Vagina (tissue), 2 donors: ENCODE measurements at regions not wholly inside any gene's neighbourhood (a gene's known extent, or its start where the extent isn't known, plus 50 kb on each side); places are given as distances from the start of the nearest gene placed in this dataset.

Source experiments
- DNase-seq, 2 donors: peaks; one replicate each; pipeline ENCODE4 v3.0.0-alpha.2; 2017; ENCODE audit errors: extremely low spot score in 2 of 2
- H3K27ac ChIP-seq: fragments of 200-600 bp; sonication (generic); one replicate; pipeline ENCODE4 v1.5.1; 2019
- H3K27me3 ChIP-seq: fragments of 200-600 bp; sonication (generic); one replicate; pipeline ENCODE4 v1.5.1; 2019
- H3K36me3 ChIP-seq, 2 donors: fragments of 200-600 bp; sonication (generic); one replicate each; pipeline ENCODE4 v1.5.1; 2017 to 2019
- H3K4me1 ChIP-seq: fragments of 200-600 bp; sonication (generic); one replicate; pipeline ENCODE4 v1.5.1; 2019
- H3K4me3 ChIP-seq, 2 donors: fragments of 200-600 bp; sonication (generic); 1 replicate in 1 of 2; 2 replicates in 1 of 2; pipeline ENCODE4 v1.5.1; 2016 to 2019
- H3K9me3 ChIP-seq: fragments of 200-600 bp; sonication (generic); one replicate; pipeline ENCODE4 v1.5.1; 2019
- CTCF ChIP-seq, 3 experiments: fragments of 450-650 bp in 2 of 3; fragments of 200-600 bp in 1 of 3; sonication (generic) in 1 of 3; IDR thresholded peaks; one replicate each; pipeline ENCODE4 v1.5.1; 2017 to 2019; ENCODE audit warnings: antibody characterized with exemption in 3 of 3, mild to moderate bottlenecking in 2 of 3, moderate library complexity in 2 of 3
- POLR2A ChIP-seq, 2 donors: fragments of 450-650 bp; IDR thresholded peaks; one replicate each; pipeline ENCODE4 v1.6.1; 2017; ENCODE audit warnings: antibody characterized with exemption in 2 of 2, mild to moderate bottlenecking in 2 of 2, moderate library complexity in 2 of 2
- POLR2AphosphoS5 ChIP-seq, 2 donors: sonication (generic); formaldehyde crosslinking; IDR thresholded peaks; one replicate each; pipeline ENCODE4 v1.9.0; 2017; ENCODE audit warnings: antibody characterized with exemption in 2 of 2, mild to moderate bottlenecking in 2 of 2, low read depth in 1 of 2; ENCODE audit not compliant: insufficient read depth in 1 of 2
- intact Hi-C: fragments of 100-400 bp; cut with DNase I; formaldehyde crosslinking; loops from one replicate; pipeline ENCODE4 v1.15.1; 2023

GRCh38 chr2:107398683-107399082 is 428.0 kb upstream of the RGPD4 start:
- no peak for DNase-seq
- Histone ChIP-seq H3K36me3 (no peaks in the 10 kb centered on the region), H3K27me3 (no peaks in the 10 kb centered on the region), H3K9me3 (no peaks in the 10 kb centered on the region), H3K4me1 (no peaks in the 10 kb centered on the region), H3K27ac (no peak overlapping the region), H3K4me3 (no peak overlapping the region)
- TF ChIP-seq CTCF (IDR thresholded peaks at IDR 0.05) (no peak), POLR2AphosphoS5 (IDR thresholded peaks at IDR 0.05; ENCODE audit: insufficient read depth in 1 of 2, low read depth in 1 of 2) (no peak), POLR2A (IDR thresholded peaks at IDR 0.05) (no peak)
- intact Hi-C loops: no loop called here

- H3K9me3 ChIP-seq: no peaks in the 10 kb centered on the region
- intact Hi-C loops: no loop called here
- no peak for DNase-seq
- no peak overlapping the region for H3K4me3 ChIP-seq
- no peaks in the 10 kb centered on the region for H3K4me1 ChIP-seq
- H3K36me3 ChIP-seq: no peaks in the 10 kb centered on the region
- TF ChIP-seq POLR2AphosphoS5 (IDR thresholded peaks at IDR 0.05; ENCODE audit: insufficient read depth in 1 of 2, low read depth in 1 of 2): no peak
- no peak for TF ChIP-seq POLR2A (IDR thresholded peaks at IDR 0.05)
- no peak for TF ChIP-seq CTCF (IDR thresholded peaks at IDR 0.05)
- no peaks in the 10 kb centered on the region for H3K27me3 ChIP-seq
- H3K27ac ChIP-seq: no peak overlapping the region
Observed at GRCh38 chr2:107402330-107402729, 424.4 kb upstream of the RGPD4 start.

- TF ChIP-seq POLR2AphosphoS5 (IDR thresholded peaks at IDR 0.05; ENCODE audit: insufficient read depth in 1 of 2, low read depth in 1 of 2): no peak
- no peak for TF ChIP-seq CTCF (IDR thresholded peaks at IDR 0.05)
- no peak for TF ChIP-seq POLR2A (IDR thresholded peaks at IDR 0.05)
Observed at GRCh38 chr2:107405261-107405660, 421.4 kb upstream of the RGPD4 start.

GRCh38 chr2:107407017-107407416 is 419.7 kb upstream of the RGPD4 start:
- intact Hi-C loops: no loop called here
- H3K4me3 ChIP-seq: no peak overlapping the region

More at GRCh38 chr2:107405261-107405660, 421.4 kb upstream of the RGPD4 start:
- H3K9me3 ChIP-seq: no peaks in the 10 kb centered on the region
- H3K27me3 ChIP-seq: no peaks in the 10 kb centered on the region
- no peaks in the 10 kb centered on the region for H3K4me1 ChIP-seq
- no peaks in the 10 kb centered on the region for H3K36me3 ChIP-seq
- DNase-seq: no peak
- intact Hi-C loops: no loop called here
- H3K4me3 ChIP-seq: no peak overlapping the region
- no peak overlapping the region for H3K27ac ChIP-seq

GRCh38 chr2:107407974-107408373 is 418.7 kb upstream of the RGPD4 start:
- Histone ChIP-seq H3K27me3 (no peaks in the 10 kb centered on the region), H3K4me1 (no peaks in the 10 kb centered on the region), H3K4me3 (no peak overlapping the region), H3K27ac (no peak overlapping the region), H3K9me3 (no peaks in the 10 kb centered on the region), H3K36me3 (no peaks in the 10 kb centered on the region)
- DNase-seq: no peak
- TF ChIP-seq CTCF (IDR thresholded peaks at IDR 0.05) (no peak), POLR2AphosphoS5 (IDR thresholded peaks at IDR 0.05; ENCODE audit: insufficient read depth in 1 of 2, low read depth in 1 of 2) (no peak), POLR2A (IDR thresholded peaks at IDR 0.05) (no peak)
- intact Hi-C loops: no loop called here

More at GRCh38 chr2:107407017-107407416, 419.7 kb upstream of the RGPD4 start:
- TF ChIP-seq POLR2AphosphoS5 (IDR thresholded peaks at IDR 0.05; ENCODE audit: insufficient read depth in 1 of 2, low read depth in 1 of 2) (no peak), POLR2A (IDR thresholded peaks at IDR 0.05) (no peak), CTCF (IDR thresholded peaks at IDR 0.05) (no peak)
- Histone ChIP-seq H3K27me3 (no peaks in the 10 kb centered on the region), H3K27ac (no peak overlapping the region), H3K9me3 (no peaks in the 10 kb centered on the region), H3K4me1 (no peaks in the 10 kb centered on the region), H3K36me3 (no peaks in the 10 kb centered on the region)
- no peak for DNase-seq
